ENCODE measurements at regions not wholly inside any gene's neighbourhood (a gene's known extent, or its start where the extent isn't known, plus 50 kb on each side); places are given as distances from the start of the nearest gene placed in this dataset.

DNA sequence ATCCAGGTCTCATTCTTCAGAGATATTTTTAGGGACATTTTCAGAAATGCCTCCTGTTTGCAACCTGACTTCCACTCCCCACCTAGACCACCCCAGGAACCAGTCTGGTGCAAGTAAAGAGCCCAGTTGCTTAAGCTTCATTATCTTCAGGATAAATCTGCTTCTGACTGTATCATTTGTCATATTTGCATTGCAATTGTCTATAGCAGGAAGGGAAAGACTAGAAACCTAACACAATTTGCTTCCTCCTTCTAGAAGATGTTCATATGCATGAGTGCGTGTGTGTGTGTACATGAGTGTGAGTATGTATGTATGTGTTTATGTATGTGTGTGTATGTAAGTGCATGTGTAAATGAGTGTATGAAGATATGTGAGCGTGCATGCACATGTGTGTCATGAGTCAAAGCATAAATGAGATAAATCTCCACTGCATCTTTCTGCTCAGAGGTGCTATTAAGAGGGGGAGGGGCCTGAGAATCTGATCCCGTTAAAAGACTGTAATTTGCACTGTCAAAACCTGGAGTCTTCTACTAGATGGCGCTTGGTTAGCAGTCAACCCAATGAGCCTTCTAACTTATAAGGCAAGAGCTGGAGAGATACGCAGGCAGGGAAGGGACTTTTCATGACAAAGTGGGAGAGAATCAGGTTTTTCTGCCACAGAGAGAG is 178.8 kb upstream of the KL start:
- POLR2A ChIA-PET: no interaction called here
- Histone ChIP-seq H3K4me1 (ENCODE audit: insufficient read depth, low read length) (peaks cover 10% of the 10 kb centered on the region; the same call in 1 of the 2 replicates), H2AFZ (ENCODE audit: low read length) (no peak overlapping the region), H3K4me2 (ENCODE audit: low read depth, low read length) (no peak overlapping the region), H3K36me3 (replicated peaks in 1 of 2; ENCODE audit: control insufficient read depth in 1 of 2, insufficient read depth in 2 of 2, low read length in 2 of 2) (no peaks in the 10 kb centered on the region), H3K4me3 (replicated peaks in 1 of 3; ENCODE audit: insufficient read depth in 1 of 3, low read depth in 2 of 3, low read length in 3 of 3) (no peak overlapping the region), H3K27ac (ENCODE audit: extremely low read length, insufficient read depth, low read length) (no peak overlapping the region), H3K9ac (ENCODE audit: insufficient read depth, low read depth, low read length) (no peak overlapping the region), H4K20me1 (ENCODE audit: insufficient read depth, low read length) (no peaks in the 10 kb centered on the region), H3K27me3 (ENCODE audit: control insufficient read depth in 1 of 2, insufficient read depth in 2 of 2, low read length in 2 of 2) (no peaks in the 10 kb centered on the region), H3K79me2 (ENCODE audit: insufficient read depth, low read length) (no peaks in the 10 kb centered on the region), H3K9me3 (ENCODE audit: low read length) (no peaks in the 10 kb centered on the region)
- intact Hi-C loops (cut with micrococcal nuclease; ENCODE audit: unreplicated experiment): no loop called here
- DNase-seq (ENCODE audit: low spot score): no peak
- TF ChIP-seq HNF4G (IDR thresholded peaks at IDR 0.05; ENCODE audit: borderline replicate concordance, low read depth, low read length) (no peak), HNF4G (CRISPR knock-in tag; IDR thresholded peaks at IDR 0.05; ENCODE audit: borderline replicate concordance, low read depth) (no peak), ISL2 (CRISPR knock-in tag; IDR thresholded peaks at IDR 0.05) (no peak), ETV6 (CRISPR knock-in tag; conservative IDR thresholded peaks at IDR 0.05) (no peak), HNRNPLL (IDR thresholded peaks at IDR 0.05; ENCODE audit: low read depth, low read length, poor library complexity, severe bottlenecking) (no peak), ZNF251 (CRISPR knock-in tag; IDR thresholded peaks at IDR 0.05) (no peak)
- TF ChIP-seq, protein P1, sequence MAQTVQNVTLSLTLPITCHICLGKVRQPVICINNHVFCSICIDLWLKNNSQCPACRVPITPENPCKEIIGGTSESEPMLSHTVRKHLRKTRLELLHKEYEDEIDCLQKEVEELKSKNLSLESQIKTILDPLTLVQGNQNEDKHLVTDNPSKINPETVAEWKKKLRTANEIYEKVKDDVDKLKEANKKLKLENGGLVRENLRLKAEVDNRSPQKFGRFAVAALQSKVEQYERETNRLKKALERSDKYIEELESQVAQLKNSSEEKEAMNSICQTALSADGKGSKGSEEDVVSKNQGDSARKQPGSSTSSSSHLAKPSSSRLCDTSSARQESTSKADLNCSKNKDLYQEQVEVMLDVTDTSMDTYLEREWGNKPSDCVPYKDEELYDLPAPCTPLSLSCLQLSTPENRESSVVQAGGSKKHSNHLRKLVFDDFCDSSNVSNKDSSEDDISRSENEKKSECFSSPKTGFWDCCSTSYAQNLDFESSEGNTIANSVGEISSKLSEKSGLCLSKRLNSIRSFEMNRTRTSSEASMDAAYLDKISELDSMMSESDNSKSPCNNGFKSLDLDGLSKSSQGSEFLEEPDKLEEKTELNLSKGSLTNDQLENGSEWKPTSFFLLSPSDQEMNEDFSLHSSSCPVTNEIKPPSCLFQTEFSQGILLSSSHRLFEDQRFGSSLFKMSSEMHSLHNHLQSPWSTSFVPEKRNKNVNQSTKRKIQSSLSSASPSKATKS (CRISPR knock-in tag; IDR thresholded peaks at IDR 0.05): no peak
- TF ChIP-seq, protein P2, sequence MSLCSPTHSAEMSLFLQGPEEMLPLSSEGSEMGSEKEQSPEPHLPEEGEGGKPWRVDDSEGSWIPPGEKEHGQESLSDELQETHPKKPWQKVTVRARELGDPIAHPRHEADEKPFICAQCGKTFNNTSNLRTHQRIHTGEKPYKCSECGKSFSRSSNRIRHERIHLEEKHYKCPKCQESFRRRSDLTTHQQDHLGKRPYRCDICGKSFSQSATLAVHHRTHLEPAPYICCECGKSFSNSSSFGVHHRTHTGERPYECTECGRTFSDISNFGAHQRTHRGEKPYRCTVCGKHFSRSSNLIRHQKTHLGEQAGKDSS (CRISPR knock-in tag; IDR thresholded peaks at IDR 0.05; ENCODE audit: borderline replicate concordance, low read depth): no peak
- TF ChIP-seq, protein P3, sequence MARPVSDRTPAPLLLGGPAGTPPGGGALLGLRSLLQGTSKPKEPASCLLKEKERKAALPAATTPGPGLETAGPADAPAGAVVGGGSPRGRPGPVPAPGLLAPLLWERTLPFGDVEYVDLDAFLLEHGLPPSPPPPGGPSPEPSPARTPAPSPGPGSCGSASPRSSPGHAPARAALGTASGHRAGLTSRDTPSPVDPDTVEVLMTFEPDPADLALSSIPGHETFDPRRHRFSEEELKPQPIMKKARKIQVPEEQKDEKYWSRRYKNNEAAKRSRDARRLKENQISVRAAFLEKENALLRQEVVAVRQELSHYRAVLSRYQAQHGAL (CRISPR knock-in tag; IDR thresholded peaks at IDR 0.05; ENCODE audit: not compliant biosample characterization): no peak
- TF ChIP-seq, protein P4, sequence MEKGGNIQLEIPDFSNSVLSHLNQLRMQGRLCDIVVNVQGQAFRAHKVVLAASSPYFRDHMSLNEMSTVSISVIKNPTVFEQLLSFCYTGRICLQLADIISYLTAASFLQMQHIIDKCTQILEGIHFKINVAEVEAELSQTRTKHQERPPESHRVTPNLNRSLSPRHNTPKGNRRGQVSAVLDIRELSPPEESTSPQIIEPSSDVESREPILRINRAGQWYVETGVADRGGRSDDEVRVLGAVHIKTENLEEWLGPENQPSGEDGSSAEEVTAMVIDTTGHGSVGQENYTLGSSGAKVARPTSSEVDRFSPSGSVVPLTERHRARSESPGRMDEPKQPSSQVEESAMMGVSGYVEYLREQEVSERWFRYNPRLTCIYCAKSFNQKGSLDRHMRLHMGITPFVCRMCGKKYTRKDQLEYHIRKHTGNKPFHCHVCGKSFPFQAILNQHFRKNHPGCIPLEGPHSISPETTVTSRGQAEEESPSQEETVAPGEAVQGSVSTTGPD (CRISPR knock-in tag; IDR thresholded peaks at IDR 0.05): no peak
- TF ChIP-seq, protein P5, sequence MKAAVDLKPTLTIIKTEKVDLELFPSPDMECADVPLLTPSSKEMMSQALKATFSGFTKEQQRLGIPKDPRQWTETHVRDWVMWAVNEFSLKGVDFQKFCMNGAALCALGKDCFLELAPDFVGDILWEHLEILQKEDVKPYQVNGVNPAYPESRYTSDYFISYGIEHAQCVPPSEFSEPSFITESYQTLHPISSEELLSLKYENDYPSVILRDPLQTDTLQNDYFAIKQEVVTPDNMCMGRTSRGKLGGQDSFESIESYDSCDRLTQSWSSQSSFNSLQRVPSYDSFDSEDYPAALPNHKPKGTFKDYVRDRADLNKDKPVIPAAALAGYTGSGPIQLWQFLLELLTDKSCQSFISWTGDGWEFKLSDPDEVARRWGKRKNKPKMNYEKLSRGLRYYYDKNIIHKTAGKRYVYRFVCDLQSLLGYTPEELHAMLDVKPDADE (CRISPR knock-in tag; IDR thresholded peaks at IDR 0.05): no peak
- TF ChIP-seq, protein P6, sequence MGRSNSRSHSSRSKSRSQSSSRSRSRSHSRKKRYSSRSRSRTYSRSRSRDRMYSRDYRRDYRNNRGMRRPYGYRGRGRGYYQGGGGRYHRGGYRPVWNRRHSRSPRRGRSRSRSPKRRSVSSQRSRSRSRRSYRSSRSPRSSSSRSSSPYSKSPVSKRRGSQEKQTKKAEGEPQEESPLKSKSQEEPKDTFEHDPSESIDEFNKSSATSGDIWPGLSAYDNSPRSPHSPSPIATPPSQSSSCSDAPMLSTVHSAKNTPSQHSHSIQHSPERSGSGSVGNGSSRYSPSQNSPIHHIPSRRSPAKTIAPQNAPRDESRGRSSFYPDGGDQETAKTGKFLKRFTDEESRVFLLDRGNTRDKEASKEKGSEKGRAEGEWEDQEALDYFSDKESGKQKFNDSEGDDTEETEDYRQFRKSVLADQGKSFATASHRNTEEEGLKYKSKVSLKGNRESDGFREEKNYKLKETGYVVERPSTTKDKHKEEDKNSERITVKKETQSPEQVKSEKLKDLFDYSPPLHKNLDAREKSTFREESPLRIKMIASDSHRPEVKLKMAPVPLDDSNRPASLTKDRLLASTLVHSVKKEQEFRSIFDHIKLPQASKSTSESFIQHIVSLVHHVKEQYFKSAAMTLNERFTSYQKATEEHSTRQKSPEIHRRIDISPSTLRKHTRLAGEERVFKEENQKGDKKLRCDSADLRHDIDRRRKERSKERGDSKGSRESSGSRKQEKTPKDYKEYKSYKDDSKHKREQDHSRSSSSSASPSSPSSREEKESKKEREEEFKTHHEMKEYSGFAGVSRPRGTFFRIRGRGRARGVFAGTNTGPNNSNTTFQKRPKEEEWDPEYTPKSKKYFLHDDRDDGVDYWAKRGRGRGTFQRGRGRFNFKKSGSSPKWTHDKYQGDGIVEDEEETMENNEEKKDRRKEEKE (IDR thresholded peaks at IDR 0.05): no peak
- in situ Hi-C loops (cut with HindIII; ENCODE audit: extremely low pct_ligation_motif_present, low pct_unique_long_range_greater_than_20kb): no loop called here
- BruUV-seq (replicated peaks): no TSS peak
- CTCF ChIA-PET (ENCODE audit: low intra/inter-chr PET ratio, low total read pairs): no interaction called here
- FAIRE-seq: no peak
- ATAC-seq: no peak
- WGBS (ENCODE audit: low lambda C conversion rate): 62% methylated on average over 5 of the region's 5 CpGs

Measured in HepG2 (cell line).